T-helper 17 cell (primary cell): ENCODE measurements at regions not wholly inside any gene's neighbourhood (a gene's known extent, or its start where the extent isn't known, plus 50 kb on each side); places are given as distances from the start of the nearest gene placed in this dataset.
"Not testable (repeated sequence)": the region's sequence is repeated elsewhere in the genome, so short reads cannot be mapped to it uniquely, and the experiment has no call there.

Experiments
- ATAC-seq: fragments of 150-1000 bp; cut with Tn5 transposase; 2 replicates; pipeline ENCODE4 v1.10.0; 2021; ENCODE audit warnings: mild to moderate bottlenecking, moderate library complexity
- DNase-seq, 3 donors: peaks; one replicate each; pipeline versions ENCODE4 v3.0.0 to v3.0.0-alpha.2; 2020 to 2021
- H3K9me3 ChIP-seq: one replicate; pipeline ENCODE4 v1.7.0; 2013; ENCODE audit warnings: low read length, mild to moderate bottlenecking; ENCODE audit not compliant: control insufficient read depth, poor library complexity, severe bottlenecking
- H3K27ac Mint-ChIP-seq: one replicate; pipeline ENCODE4 v1.8.0; 2022; ENCODE audit warnings: mild to moderate bottlenecking, moderate library complexity, mixed read lengths
- H3K27me3 Mint-ChIP-seq: one replicate; pipeline ENCODE4 v1.8.0; 2022; ENCODE audit warnings: mixed read lengths
- H3K36me3 Mint-ChIP-seq: one replicate; pipeline ENCODE4 v1.8.0; 2022; ENCODE audit warnings: low read depth, mixed read lengths
- H3K4me1 Mint-ChIP-seq: one replicate; pipeline ENCODE4 v1.8.0; 2022; ENCODE audit warnings: mild to moderate bottlenecking, mixed read lengths
- H3K4me3 Mint-ChIP-seq: one replicate; pipeline ENCODE4 v1.8.0; 2022; ENCODE audit warnings: mild to moderate bottlenecking, moderate library complexity, mixed read lengths

DNA sequence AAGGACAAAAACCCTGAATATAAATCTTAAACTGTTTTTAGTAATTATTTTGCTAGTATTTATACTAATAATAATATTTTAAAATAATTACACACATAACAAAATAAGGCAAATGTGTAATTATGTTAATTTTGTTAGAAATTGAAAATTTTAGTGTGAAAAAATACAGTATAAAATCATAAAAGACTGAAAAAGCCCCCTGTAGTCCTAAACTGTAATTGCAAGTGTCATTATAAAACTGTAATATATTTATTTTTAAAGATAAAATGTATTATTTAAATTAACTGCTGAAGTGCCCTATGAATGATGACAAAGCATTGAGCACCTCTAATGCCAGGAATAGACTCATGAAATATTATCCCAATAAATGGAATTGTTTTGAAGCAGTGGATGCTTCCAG lies 1117.7 kb downstream of the CBLN2 start:
- Mint-ChIP-seq H3K4me3 (no peak overlapping the region), H3K27me3 (no peaks in the 10 kb centered on the region), H3K4me1 (no peaks in the 10 kb centered on the region), H3K36me3 (no peaks in the 10 kb centered on the region), H3K27ac (no peak overlapping the region)
- ATAC-seq = no peak
- no peak for DNase-seq
- no peaks in the 10 kb centered on the region for H3K9me3 ChIP-seq

DNA sequence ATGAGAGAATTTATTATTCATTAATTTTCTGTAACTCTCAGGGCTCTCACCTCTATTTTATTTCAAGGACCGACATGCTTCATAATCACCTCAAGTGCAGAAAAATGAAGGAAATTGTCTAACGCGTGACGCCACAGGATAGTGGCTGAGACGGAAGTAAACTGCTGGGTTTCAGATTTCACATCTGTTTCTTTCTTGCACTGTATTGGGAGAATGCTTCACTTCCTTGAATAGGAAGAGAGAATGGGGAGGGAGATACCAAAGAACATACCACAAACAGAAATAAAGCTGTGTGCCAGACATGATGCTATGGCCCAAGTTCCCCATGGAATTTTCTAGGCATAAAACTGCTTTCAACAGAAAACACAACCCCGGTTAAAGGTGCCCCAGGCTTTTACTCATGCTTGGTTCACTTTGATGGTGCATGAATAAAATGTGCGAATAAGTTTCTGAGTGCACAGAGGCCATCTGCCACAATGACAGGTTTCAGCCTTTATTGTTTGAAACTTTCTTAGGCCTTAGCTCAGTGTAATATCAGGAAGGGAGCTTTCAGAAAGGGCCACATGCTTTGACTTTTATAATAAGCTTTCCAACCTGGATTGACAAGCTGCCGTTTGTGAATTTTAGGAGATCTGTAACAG lies 1116.4 kb downstream of the SOCS6 start:
- Mint-ChIP-seq H3K4me1 (no peaks in the 10 kb centered on the region), H3K36me3 (no peaks in the 10 kb centered on the region), H3K27ac (no peak overlapping the region), H3K27me3 (no peaks in the 10 kb centered on the region), H3K4me3 (no peak overlapping the region)
- no peaks in the 10 kb centered on the region for H3K9me3 ChIP-seq
- ATAC-seq (no peak), DNase-seq (no peak)

DNA sequence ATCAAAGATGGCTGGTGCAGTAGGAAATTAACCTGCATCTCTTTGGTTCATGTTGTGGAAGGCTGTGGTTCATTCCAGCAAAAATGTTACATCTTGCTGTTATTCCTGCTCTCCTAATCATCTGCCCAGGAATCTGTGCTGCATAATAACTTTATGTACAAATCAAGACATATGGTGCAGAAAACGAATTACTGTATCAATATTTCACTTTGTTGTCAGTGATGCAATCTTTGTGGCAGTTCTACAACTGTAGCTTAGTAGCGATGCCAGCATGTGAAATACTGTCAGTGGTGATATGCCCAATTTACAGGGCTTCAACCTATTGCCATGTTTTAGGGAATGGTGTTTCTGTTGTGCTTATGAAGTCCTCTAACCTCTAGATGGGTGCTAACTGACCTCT lies 1114.7 kb downstream of the SOCS6 start:
- H3K27ac Mint-ChIP-seq = no peak overlapping the region
- DNase-seq (no peak), ATAC-seq (no peak)
- H3K4me1 Mint-ChIP-seq = no peaks in the 10 kb centered on the region
- no peaks in the 10 kb centered on the region for H3K9me3 ChIP-seq
- no peak overlapping the region for H3K4me3 Mint-ChIP-seq
- no peaks in the 10 kb centered on the region for H3K27me3 Mint-ChIP-seq
- H3K36me3 Mint-ChIP-seq = no peaks in the 10 kb centered on the region

DNA sequence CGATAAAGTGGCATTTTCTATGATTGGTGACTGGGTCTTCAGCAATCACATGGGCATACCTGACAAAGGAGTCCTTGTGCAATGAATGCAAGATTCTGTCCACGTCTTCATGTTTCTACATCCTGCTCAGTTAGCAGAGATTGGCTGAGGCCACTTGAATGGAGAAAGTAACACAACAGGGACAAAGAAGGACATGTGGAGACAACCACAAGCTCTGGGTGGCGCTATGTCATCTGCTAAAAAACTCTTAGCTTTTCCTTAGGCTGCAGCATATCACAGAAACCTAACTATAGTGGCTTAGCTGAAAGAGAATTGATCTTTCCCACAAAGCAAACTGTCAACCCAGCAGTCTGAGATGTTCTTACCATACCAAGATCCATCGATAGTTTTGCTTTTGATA lies 1109.7 kb downstream of the SOCS6 start:
- H3K27ac Mint-ChIP-seq = no peak overlapping the region
- no peaks in the 10 kb centered on the region for H3K36me3 Mint-ChIP-seq
- no peaks in the 10 kb centered on the region for H3K27me3 Mint-ChIP-seq
- ATAC-seq (no peak), DNase-seq (no peak)
- H3K4me3 Mint-ChIP-seq = no peak overlapping the region
- H3K9me3 ChIP-seq = no peaks in the 10 kb centered on the region
- H3K4me1 Mint-ChIP-seq = no peaks in the 10 kb centered on the region

DNA sequence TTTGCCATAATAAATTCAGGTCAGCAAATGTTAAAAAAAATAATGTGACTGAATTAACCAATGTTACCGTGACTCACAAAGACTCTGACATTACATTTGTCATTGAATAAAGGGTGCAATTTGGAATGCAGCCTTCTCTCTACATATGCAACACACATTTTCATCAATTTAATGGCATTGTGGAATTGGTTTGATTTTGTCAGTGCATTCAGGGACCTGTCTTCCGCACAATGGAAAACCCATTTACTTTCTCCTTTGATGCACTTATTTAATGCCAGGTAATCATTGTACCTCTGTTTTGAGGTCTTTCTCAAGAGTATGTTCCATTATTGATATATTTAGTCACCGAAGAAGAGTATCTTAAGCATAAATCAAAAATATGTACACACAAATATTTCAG lies 1099.3 kb downstream of the SOCS6 start:
- no peaks in the 10 kb centered on the region for H3K27me3 Mint-ChIP-seq
- ATAC-seq (no peak), DNase-seq (no peak)
- no peak overlapping the region for H3K4me3 Mint-ChIP-seq
- H3K36me3 Mint-ChIP-seq = no peaks in the 10 kb centered on the region
- no peak overlapping the region for H3K27ac Mint-ChIP-seq
- H3K9me3 ChIP-seq = no peaks in the 10 kb centered on the region
- H3K4me1 Mint-ChIP-seq = no peaks in the 10 kb centered on the region

DNA sequence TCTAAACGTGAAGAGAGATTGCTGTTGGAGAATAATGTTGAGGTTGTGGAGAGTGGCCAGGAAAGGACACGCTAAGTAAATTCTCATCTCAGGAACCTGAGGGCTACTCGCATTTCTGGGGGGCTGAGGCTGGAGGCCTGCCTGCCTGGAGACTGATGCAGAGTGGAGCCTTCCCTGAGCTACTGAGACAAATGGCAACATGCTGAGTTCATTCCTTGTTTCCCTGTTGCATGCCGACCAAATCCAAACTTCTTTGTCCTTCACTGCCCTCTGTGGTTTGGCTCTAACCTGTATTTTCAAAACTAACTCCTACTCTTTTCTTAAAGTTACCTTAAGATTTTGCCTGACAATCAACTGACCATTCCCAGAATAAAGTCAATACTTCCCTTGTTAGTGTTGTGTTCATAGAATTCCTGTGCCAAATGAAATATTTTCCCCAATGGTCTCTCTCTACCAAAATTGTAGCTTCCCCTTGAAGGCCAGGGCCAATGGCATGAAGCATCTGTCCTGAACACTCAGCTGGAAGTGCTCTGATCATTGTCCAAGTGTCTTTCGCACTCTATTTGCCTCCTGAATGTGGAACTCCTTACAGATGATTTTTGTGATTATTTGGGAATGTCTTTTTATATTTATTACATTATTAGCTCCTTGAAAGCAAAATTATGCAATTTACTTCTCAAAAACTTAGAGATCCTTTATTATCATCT lies 1085.6 kb downstream of the SOCS6 start:
- Mint-ChIP-seq H3K27me3 (no peaks in the 10 kb centered on the region), H3K4me1 (no peaks in the 10 kb centered on the region), H3K27ac (no peak overlapping the region), H3K4me3 (no peak overlapping the region), H3K36me3 (no peaks in the 10 kb centered on the region)
- DNase-seq (no peak), ATAC-seq (no peak)
- H3K9me3 ChIP-seq = no peaks in the 10 kb centered on the region

DNA sequence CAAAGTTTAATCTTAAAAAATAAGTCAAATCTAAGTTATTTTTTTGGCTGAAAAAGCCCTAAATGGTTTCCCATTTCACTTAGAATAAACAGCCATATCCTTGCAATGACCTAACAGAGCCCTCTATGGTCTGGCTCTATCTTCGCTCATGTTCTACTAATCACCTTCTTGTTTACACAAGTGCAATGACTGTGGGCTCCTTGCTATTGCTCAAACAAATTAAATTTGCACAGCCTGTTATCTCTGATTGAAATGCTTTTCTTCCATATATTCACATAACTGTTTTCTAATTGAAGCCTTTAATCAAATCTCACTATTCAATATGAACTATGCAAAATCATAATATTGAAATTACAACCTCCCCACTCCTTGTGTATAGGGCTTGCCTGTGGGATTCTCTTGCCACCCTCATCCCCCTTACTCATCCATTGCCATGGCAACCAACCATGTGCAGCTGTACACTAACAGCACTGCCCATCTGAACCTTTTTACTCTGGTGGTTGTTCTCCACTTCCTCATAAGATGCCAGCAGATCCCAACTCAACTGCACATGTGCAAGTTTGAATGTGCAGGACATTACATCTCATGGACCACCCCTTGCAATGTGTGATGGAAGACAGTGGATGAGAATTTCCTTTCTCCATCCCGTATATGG lies 1083.2 kb downstream of the SOCS6 start:
- ATAC-seq (no peak), DNase-seq (no peak)
- no peaks in the 10 kb centered on the region for H3K9me3 ChIP-seq
- Mint-ChIP-seq H3K36me3 (no peaks in the 10 kb centered on the region), H3K4me1 (no peaks in the 10 kb centered on the region), H3K27ac (no peak overlapping the region), H3K4me3 (no peak overlapping the region), H3K27me3 (no peaks in the 10 kb centered on the region)

DNA sequence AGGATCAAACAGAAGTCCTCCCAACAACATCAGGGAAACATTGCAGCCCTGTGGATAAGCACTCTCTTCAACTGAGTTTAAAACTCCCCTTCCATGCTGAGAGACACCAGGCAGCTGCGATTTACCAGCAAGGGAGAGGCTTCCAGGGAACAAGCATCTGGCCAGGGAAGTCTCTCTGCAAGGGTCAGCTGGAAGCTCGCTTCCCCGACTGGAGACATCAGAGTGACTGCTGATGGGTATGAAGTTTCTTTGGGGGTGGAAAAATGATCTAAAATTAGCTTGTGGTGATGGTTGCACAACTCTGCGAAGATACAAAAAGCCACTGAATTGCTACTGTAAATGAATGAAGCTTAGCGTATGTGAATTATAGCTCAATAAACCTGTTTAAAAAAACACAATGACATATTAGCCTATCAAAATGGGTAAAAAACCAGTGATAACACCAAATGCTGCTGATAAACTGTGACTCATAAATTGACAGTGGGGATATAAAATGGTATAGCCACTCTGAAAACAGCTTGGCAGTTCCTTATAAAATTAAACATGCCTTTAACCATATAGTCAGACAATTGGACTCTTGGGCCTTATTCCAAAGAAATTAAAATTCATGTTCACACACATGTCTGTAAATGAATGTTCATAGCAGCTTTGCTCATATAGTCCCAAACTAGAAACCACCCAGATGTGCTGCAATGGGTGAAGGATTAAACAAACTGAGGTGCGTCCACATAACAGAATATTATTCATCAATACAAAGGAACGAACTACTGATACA lies 1082.0 kb downstream of the SOCS6 start:
- Mint-ChIP-seq H3K27me3 (no peaks in the 10 kb centered on the region), H3K4me3 (no peak overlapping the region), H3K4me1 (no peaks in the 10 kb centered on the region), H3K27ac (no peak overlapping the region), H3K36me3 (no peaks in the 10 kb centered on the region)
- ATAC-seq = no peak
- no peaks in the 10 kb centered on the region for H3K9me3 ChIP-seq
- no peak for DNase-seq

DNA sequence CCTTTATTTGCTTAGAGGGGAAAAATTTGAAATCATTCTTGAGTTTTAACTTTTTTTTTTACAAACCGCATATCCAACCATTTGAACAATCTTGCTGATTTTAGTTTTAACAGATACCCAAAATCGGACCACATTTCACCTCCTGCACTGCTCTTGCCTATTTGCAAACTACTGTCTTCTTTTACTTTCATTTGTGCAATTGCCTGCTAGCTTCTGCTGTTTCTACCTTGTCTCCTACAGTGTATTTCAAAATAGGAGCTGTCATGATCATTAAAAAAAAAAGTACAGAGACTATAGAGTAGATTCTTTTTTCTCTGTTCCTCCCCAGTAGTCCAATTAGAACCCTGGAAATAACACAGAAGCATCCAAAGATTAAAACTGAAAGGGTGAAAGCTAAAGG lies 1081.2 kb downstream of the SOCS6 start:
- Mint-ChIP-seq H3K4me1 (no peaks in the 10 kb centered on the region), H3K36me3 (no peaks in the 10 kb centered on the region), H3K27ac (no peak overlapping the region), H3K4me3 (no peak overlapping the region), H3K27me3 (no peaks in the 10 kb centered on the region)
- no peaks in the 10 kb centered on the region for H3K9me3 ChIP-seq
- DNase-seq (no peak), ATAC-seq (no peak)

DNA sequence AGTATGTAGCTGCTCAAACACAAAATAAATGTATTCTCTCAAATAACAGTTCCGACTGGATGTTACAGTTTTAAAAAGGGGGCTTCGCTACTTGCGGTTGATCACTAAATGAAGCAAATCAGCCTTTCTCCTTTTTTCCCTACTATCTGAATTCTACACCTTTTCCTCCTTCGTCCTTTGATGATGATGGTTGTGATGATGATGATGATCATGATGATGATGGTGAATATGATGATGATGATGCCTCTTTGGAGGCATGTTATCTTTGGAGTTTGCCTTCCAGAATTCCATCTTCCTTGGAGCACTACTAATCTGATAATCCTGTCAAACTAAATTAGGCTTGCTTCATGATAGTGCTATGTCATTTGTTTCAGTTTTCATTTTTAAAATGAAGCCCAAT lies 1073.3 kb downstream of the SOCS6 start:
- H3K9me3 ChIP-seq = no peaks in the 10 kb centered on the region
- no peaks in the 10 kb centered on the region for H3K4me1 Mint-ChIP-seq
- DNase-seq = no peak
- no peak overlapping the region for H3K27ac Mint-ChIP-seq
- no peak for ATAC-seq
- no peaks in the 10 kb centered on the region for H3K27me3 Mint-ChIP-seq
- H3K4me3 Mint-ChIP-seq = no peak overlapping the region
- no peaks in the 10 kb centered on the region for H3K36me3 Mint-ChIP-seq

DNA sequence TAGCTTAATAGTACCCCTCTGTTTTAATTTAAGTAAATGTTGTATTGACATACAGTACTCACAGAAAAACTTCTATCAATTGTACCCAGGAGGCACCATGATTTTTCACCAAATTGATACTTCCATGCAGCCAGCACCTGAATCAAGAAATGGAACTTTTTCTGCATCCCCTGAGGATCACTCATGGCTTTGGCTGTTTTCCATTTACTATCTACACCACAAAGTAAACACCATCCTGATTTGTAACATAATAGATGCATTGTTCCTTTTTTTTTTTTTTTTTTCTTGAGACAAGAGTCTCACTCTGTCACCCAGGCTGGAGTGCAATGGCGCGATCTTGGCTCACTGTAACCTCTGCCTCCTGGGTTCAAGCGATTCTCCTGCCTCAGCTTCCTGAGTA lies 1066.8 kb downstream of the SOCS6 start:
- not testable (repeated sequence) for H3K4me1 Mint-ChIP-seq

DNA sequence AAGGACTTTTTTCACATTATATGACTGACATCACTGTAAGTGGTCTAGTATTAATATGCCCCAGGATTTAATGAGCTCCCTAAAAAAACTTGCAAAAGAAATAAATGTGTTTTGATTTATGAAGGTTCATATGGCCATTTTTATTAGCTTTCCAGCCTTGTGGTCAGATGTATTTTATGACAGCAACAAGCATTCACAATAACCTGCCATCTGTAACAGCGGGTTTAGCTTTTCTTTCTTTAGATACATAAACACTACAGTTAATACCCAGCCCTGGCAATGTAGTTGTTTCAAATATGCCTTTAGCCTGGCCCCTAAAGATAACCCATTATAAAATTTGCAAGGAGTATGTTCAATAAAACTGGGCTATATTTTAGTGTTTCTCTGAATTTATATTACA lies 1063.8 kb downstream of the SOCS6 start:
- no peak overlapping the region for H3K4me3 Mint-ChIP-seq
- no peak overlapping the region for H3K27ac Mint-ChIP-seq
- H3K36me3 Mint-ChIP-seq = no peaks in the 10 kb centered on the region
- H3K4me1 Mint-ChIP-seq = no peaks in the 10 kb centered on the region
- DNase-seq (no peak), ATAC-seq (no peak)
- peaks cover 3% of the 10 kb centered on the region for H3K9me3 ChIP-seq
- H3K27me3 Mint-ChIP-seq = no peaks in the 10 kb centered on the region

More for the DNA sequence above, 1066.8 kb downstream of the SOCS6 start:
- H3K9me3 ChIP-seq, H3K4me3 Mint-ChIP-seq, DNase-seq, H3K36me3 Mint-ChIP-seq, H3K27ac Mint-ChIP-seq, ATAC-seq, H3K27me3 Mint-ChIP-seq: not testable (repeated sequence)

DNA sequence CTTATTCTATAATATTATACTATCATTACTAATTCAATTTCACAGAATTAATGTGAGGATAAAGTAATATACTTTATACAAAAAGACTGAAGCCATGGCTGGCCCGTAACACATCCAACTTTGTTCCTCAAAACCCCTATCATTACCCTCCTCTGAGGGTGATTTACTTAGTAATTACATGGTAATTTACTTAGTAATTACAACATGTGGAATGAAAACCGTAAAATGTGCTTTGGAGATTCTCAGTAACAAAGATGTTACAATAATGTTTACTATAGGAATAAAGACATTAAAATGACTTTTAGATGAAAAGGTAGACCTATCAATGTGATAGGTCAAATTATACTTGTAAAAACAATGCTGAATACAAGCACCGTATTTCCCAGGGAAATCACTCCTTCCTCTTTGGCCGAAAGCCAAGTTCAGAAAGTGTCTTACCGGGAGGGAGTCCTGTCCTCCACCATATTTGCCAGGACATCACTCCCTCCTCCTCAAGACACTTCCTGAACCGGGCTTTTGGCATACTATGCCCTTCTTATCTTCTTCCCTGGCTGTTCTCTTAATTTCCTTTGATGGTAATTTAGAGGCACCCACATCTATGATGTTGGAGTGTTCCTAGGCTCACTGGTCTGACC lies 1047.8 kb downstream of the SOCS6 start:
- no peak for DNase-seq
- H3K9me3 ChIP-seq = no peaks in the 10 kb centered on the region
- Mint-ChIP-seq H3K27ac (no peak overlapping the region), H3K4me1 (no peaks in the 10 kb centered on the region), H3K4me3 (no peak overlapping the region), H3K36me3 (no peaks in the 10 kb centered on the region), H3K27me3 (no peaks in the 10 kb centered on the region)
- no peak for ATAC-seq
